Choroid plexus epithelial cell (primary cell): ENCODE measurements at regions not wholly inside any gene's neighbourhood (a gene's known extent, or its start where the extent isn't known, plus 50 kb on each side); places are given as distances from the start of the nearest gene placed in this dataset.

Experiments used
- DNase-seq: peaks from one replicate; pipeline ENCODE4 v3.0.0-alpha.2; 2010; ENCODE audit warnings: low read depth
- H3K4me3 ChIP-seq: 2 replicates; pipeline ENCODE4 v1.5.1; 2011; ENCODE audit warnings: low read depth, mild to moderate bottlenecking, control low read depth, low read length, moderate library complexity
- CTCF ChIP-seq: conservative IDR thresholded peaks from 2 replicates; pipeline ENCODE4 v1.5.1; 2011; ENCODE audit warnings: low read depth, mild to moderate bottlenecking, control low read depth, inconsistent platforms, low read length, moderate library complexity

GRCh38 chr3:73813291-73813690, 188.6 kb upstream of the PDZRN3 start:
- no peak for TF ChIP-seq CTCF
- H3K4me3 ChIP-seq, result peak overlapping the region; percentile 29
- peak; percentile 63 for DNase-seq

GRCh38 chr3:73812054-73812453, 187.3 kb upstream of the PDZRN3 start:
- TF ChIP-seq CTCF, result no peak
- DNase-seq, result no peak
- H3K4me3 ChIP-seq, result no peak overlapping the region

- no peak overlapping the region for H3K4me3 ChIP-seq
- no peak for DNase-seq
- no peak for TF ChIP-seq CTCF
Measured at GRCh38 chr3:73808862-73809509, 184.2 kb upstream of the PDZRN3 start.

- no peak for TF ChIP-seq CTCF
- H3K4me3 ChIP-seq, result no peak overlapping the region
- DNase-seq, result no peak
Measured at GRCh38 chr3:73805435-73805834, 180.7 kb upstream of the PDZRN3 start.

- H3K4me3 ChIP-seq, result no peak overlapping the region
- no peak for DNase-seq
- no peak for TF ChIP-seq CTCF
Measured at GRCh38 chr3:73804204-73804603, 179.5 kb upstream of the PDZRN3 start.

GRCh38 chr3:73801444-73801843, 176.7 kb upstream of the PDZRN3 start:
- no peak for TF ChIP-seq CTCF
- DNase-seq, result no peak
- no peak overlapping the region for H3K4me3 ChIP-seq

- TF ChIP-seq CTCF, result no peak
- DNase-seq, result no peak
- H3K4me3 ChIP-seq, result no peak overlapping the region
Measured at GRCh38 chr3:73797311-73797710, 172.6 kb upstream of the PDZRN3 start.
